Cerebellar nuclear complex (tissue), 1 donor: ENCODE measurements at regions not wholly inside any gene's neighbourhood (a gene's known extent, or its start where the extent isn't known, plus 50 kb on each side); places are given as distances from the start of the nearest gene placed in this dataset.
"Not testable (repeated sequence)": the region's sequence is repeated elsewhere in the genome, so short reads cannot be mapped to it uniquely, and the experiment has no call there.

ENCODE experiments used
- DNase-seq, 2 experiments: peaks; one replicate each; lab custom pipeline; 2025; lab: John Stamatoyannopoulos, UW

DNA sequence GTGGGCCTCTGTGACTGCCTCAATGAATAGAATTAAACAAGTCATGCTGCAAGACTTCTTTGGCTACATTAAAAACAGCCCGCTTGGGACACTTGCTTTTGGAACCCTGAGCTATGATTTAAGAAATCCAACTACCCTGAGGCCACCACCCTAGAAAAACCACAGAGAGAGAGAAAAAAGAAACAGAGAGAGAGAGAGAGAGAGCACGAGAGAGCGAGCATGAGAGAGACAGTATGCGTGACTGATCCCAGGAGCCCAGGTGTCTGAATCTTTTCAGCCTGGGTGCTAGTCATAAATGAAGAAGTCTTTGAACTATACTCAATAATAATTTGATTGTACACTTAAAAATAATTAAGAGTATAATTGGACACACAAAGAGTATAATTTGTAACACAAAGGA lies 123.1 kb upstream of the FREM1 start:
- DNase-seq, result no peak

DNA sequence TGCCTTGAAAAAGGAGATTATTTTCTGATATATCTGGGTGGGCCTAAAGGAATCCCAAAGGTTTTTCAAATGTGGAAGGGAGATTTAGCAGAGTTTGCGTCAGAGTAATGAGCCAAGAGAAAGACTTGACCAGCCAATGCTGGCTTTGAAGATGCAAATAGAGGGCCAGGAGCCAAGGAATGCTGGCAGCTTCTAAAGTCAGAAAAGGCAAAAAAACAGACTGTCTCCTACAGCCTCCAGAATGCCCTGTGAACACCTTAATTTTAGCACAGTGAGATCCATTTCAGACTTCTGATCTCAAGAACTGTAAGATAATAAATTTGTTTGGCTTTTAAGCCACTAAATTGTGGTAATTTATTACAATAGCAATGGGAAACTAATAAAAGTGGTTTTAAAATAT lies 122.6 kb upstream of the FREM1 start:
- no peak for DNase-seq

DNA sequence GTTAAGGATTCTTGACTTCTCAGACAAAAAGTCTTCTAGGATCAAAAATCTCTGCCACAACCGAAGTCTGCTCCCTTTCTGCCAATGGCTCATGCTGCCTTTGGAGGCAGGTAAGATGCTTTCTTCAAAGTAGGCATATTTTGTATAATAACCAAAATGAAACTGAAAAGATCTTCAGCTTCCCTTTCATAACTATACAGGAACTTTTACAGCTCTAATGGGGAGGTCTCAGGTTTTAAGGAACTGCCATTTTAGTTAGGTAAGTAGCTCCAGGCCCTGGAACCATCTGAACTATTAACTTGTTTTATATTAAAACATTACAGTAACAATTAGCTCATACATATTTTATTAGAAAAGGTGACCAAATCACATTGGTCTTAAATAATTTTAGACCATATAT lies 110.9 kb upstream of the FREM1 start:
- no peak for DNase-seq

DNA sequence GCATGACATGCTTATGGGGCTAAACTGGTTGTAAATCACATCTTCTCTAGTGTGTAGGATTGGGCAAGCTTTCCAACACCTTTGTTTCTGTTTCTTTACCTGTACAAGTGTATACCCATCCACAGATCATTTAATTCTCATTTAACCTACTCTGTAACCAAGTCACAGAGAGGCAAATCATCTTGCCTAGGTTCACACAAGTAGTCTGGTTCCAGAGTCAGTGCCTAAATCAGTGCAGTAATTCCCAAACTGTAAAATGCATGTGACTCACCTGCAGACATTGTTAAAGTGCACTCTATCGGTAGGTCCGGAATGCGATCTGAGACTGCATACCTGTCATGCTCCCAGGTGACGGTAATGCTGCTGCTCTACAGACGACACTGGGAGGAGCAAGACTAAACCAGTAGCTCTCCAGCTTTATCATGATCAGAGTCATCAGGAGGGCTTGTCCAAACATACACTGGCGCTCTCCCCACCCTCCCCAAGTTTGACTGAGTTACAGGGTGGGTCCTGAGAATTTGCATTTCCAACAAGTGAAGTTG lies 107.9 kb upstream of the FREM1 start:
- DNase-seq, result no peak

DNA sequence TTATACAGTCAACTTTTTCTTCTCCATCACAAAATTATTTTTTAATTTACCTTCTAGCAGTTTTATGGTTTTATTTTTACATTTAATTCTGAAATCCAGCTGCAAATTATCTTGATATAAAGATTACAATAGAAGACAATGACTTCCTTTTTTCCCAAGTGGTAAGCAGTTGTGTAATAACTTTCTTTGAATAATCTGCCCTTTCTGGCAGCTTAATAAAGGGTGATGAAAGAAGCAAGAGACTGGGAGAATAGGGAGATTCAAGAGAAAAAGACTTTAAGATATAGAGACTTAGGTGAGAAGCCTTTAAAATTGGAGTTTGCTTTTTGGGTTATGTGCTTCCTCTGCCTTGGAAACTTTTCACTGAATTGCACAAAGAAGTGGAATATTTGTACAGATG lies 100.4 kb upstream of the FREM1 start:
- no peak for DNase-seq

DNA sequence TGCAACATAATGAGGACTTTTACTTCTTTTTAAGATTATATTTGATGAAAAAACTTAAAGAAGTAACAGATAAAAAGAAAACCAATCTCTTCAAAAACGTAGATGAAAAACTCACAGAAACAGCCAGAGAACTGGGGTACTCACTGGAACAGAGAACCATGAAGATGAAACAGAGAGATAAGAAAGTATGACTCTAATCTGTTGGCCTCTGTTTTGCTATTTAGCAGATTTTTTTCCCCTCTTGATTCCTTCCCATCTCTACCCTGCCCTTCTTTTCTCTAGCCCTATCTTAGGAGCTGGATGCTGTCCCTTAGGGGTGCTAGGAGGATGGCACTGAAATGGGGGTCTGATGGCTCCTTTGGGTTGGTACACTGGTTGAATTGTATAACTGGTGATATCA lies 97.5 kb upstream of the FREM1 start:
- DNase-seq, result no peak

DNA sequence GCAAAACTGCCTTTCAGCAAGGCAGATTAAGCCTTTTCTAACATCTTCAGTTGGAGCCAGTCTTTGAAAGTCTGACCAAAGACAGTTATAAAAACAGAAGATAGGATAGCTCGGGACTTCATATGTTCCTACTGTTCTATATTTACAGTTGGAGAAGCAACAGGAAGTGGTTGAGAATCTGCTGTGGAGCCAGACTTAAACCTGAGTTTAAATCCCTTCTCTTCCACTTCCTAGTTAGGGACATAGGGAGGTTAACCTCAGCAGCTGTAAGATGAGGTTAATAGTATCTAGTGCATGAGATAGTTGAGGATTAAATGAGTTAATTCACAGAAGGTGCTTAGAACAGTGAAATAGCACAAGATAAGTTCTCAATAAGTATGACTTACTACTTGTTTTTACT lies 84.5 kb upstream of the FREM1 start:
- DNase-seq, result no peak

DNA sequence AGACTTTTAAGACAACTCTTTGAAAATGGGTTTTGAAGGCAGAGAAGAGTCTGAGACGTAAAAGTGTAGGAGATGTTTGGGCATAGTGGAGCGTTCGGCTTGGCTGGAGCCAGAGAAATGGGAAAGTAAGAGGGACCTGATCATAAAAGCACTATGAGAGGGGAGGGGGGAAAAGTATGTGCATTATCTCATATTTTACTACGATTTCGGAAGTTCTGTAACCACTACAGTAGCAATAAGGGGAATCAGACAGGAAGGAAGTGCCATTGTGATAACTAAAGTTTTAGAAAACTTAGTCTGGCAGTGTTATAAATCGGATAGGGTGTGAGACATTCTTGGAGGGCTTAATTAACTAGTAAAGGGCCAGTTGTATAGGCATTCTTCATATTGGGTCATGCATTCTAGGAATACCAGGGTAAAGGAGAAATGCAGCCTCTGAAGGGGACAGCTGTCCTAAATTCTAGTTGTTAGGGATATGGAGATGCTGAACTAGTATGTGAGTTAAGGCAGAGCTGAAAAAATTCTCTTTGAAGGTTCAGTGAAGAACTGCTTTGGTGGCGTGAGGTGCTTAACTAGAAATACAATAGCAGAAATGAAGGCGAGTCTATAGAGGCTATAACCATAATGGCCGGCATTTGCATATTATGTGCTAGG lies 83.8 kb upstream of the FREM1 start:
- no peak for DNase-seq

DNA sequence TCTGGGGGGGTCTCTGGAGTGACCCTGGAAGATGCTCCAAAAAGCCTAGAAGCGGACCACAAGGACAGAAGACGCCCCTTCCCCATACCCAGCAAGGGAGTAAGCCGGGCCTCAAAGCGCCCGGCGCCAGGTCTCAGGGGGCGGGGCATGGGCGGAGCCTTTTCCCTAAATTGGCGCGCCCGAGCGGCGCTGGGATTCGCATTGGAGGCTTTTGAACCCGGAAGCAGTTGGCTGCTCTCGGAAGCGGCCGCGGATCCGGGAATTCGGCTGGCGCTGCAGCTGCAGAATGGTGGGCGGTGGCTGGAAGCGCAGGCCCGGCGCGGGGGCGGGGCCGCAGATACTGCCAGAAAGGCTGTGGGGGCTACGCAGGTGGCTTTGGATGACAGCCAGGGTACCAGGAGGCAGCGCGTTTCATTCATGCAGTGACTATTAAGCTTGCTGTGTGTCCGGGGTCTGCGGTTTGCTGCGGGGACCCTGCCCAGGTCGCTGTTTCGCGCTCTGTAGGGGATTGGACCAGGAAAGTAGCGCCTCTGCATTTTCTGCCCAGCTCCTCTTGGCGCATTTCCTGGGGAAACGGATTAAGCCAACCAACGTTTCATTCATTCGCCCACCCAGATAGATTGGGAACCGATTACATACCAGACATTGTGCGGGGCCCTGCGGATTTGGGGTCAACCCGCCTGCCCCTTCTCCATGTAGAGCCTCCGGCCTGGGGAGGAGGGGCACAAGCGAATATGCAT lies 83.0 kb upstream of the FREM1 start:
- peak; percentile 41 to 70 for DNase-seq

DNA sequence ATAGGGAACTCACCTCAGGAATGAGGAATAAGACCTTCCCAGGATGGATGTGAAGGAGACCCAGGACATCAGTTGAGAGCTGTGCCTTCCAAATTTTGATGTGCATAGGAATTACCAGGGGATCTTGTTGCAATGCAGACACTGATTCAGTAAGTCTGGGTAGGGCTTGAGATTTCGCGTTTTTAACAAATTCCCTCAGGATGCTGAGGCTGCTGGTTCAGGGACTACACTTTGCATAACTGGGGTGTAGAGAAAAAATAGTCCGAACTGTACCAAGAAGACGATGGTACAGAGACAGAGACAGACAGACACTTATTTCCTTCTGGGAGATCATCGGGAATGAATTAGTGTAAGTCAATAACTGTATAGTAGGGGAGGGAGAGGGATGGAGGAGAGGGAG lies 82.3 kb upstream of the FREM1 start:
- no peak for DNase-seq

DNA sequence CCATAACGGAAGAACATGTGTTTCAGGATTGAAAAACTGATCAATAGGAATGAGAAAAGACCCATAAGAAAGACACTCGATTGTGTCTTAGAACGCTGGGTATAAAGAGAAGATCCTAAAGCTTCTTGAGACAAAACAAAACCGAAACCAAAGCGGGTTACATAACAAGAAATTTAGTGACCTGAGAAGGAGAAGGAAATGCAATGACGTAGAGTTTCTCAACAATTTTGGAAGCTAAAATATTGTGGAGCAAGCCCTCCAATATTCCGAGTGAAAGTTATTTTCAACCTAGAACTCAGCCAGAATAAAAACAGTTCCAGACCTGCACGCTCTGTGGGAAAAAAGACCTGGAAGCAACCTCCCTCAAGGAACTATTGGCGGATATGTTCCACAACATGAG lies 81.9 kb upstream of the FREM1 start:
- no peak for DNase-seq

DNA sequence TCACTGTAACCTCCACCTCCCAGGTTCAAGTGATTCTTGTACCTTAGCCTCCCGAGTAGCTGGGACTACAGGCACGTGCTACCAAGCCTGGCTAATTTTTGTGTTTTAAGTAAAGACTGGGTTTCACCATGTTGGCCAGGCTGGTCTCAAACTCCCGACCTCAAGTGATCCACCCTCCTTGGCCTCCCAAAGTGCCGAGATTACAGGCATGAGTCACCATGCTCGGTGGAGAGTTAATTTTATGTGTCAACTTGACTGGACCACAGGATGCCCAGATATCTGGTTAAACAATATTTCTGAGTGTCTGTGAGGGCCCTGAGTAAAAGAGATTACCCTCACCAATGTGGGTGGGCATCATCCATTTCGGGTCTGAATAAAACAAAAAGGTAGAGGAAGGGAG lies 80.4 kb upstream of the FREM1 start:
- DNase-seq, result not testable (repeated sequence)

DNA sequence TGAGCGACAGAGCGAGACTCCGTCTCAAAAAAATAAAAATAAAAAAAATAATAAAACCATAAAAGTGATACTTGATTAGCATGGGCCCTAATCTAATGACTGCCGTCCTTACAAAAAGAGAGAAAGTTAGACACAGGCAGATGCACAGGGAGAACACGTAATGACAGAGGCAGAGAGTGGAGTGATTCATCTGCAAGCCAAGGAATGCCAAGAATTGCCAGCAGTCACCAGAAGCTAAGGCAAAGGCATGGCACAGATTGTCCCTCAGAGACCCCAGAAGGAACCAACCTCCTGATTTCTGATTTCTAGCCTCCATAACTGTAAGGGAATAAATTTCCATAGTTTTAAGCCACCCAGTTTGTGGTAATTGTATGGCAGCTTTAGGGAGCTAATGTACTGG lies 79.6 kb upstream of the FREM1 start:
- DNase-seq, result no peak

DNA sequence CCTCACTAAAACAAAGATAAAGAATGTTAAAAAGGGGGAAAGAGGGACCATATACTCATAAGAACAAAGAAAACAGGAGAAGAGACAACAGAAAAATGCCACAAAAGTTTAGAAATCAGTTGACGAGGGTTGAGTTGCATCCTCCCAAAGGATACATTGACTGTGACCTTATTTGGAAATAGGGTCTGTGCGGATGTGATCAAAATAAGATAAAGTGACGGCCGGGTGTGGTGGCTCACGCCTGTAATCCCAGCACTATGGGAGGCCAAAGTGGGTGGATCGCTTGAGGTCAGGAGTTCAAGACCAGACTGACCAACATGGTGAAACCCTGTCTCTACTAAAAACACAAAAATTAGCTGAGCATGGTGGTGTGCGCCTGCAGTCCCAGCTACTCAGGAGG lies 79.1 kb upstream of the FREM1 start:
- DNase-seq, result not testable (repeated sequence)

DNA sequence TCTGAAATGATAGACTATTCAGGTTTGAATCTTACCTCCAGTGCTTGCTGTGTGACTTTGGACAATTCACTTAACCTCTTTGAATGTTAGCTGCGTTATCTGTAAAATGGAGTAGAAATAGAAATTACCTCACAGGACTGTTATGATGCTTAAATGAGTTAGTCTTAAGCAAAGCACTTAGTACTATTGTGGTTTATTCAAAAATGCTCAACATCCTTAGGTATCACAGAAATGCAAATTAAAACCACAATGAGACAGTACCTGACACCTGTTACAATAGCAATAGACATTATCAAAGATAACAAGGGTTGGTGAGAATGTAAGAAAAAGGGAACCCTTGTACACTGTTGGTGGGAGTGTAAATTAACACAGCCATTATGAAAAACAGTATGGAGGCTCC lies 77.6 kb upstream of the FREM1 start:
- no peak for DNase-seq

DNA sequence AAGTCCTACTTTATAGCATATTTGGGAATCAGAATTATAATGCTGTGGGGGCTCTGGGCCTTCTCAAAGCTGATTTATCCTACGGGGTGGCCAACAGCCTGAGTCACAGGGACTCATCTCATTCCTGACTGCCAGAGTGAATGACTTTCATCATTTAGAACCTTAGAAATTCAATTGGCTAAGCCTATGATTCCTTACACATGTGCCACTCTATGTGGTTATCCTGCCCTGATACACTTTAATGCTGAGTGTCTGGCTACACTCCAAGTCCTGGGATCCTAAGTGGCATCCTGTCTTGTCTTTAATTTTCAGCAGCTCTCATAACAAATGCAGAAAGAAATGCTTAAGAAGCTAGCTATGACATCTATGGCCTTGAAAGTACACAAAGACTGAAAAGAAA lies 75.2 kb upstream of the FREM1 start:
- DNase-seq, result no peak

DNA sequence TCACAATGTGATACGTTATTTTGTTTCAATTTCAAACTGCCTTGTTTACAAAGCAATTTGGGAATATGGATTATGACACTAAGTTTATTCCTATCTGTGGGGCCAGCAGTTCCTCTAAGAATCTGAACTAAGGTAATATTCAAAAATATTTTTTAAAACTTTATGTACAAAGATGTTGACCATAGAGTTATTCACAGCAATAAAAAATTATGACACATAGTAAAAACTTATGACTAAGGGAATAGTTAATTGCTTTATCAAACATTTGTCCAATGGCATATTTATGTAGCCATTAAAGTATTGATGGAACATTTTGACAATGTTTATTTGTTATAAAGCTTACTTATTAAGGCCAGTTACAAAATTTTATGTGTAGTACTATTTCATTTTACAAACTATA lies 73.4 kb upstream of the FREM1 start:
- DNase-seq, result no peak

DNA sequence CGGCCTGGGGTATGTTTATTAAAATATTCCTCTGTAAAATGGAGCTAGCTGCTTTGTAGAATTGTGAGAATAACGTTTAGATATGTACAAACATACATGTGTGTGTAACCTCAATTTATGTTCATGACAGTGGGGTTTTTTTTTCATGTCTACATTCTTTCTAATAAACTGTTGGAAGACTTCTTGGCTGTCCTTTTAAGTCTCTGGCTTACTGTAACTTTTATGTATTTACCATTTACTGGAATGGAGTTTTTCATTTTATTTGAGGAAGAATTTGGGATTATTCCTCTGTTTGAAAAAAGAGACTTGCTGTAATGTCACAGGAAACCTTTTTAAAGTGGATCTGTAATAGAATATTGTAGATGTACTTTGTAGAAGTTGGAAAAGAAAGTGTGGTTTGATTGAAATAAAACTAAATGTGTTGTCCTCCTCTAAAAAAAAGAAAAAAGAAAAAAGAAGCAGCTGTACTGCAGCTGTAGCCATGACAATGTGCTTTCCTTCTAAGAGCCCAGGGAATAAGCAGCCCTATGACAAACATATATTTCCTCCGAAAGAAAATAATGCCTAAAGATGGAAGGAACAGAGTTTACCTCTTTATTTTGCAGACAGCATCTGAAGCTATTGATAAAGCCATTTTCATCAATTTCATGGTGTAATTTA lies 71.2 kb upstream of the FREM1 start:
- DNase-seq, result no peak

DNA sequence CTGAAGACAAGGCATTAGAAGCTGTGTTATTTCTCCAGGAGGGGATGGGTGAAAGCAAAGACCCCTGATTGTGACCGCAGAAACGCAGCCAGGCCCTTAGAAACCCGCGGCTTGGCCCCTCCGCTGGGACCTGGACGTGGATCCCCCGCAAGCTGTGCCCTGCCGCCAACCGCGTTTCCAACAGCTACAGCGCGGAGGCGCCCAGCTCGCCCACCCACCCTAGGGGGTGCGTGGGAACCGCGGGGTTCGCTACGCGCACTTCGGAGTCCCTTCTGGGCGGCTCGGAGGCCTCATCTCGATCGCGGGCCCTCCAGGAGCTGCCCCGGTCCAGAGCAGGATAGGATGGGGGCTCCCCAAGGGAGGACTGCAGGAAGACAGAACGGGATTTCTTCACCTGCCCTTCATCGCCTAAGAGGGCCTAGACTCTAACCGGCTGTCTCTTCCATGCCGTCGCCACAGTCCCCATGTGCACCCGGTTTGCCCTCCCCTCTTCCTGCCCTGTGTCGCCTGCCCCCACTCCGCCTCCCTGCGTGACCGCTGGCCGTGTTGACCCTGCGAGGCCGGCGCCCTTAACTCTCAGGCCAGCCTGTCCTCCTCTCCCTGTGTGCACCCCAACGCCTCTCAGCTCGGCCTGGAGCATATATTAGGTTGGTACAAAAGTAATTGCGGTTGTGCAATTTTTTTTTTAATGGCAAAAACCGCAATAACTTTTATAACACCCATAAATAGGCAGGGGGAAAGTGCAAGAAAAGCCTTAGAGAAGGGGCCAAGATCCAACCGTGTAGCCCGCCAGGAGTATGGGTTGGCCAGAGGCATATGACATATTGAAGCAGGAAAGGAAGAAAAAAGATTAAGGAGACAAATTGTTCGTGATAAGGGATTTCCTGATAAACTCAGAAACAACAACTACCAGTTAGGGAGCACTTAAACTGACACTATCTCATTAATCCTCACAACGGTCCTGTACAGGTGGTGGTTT lies 68.1 kb upstream of the FREM1 start:
- no peak for DNase-seq

DNA sequence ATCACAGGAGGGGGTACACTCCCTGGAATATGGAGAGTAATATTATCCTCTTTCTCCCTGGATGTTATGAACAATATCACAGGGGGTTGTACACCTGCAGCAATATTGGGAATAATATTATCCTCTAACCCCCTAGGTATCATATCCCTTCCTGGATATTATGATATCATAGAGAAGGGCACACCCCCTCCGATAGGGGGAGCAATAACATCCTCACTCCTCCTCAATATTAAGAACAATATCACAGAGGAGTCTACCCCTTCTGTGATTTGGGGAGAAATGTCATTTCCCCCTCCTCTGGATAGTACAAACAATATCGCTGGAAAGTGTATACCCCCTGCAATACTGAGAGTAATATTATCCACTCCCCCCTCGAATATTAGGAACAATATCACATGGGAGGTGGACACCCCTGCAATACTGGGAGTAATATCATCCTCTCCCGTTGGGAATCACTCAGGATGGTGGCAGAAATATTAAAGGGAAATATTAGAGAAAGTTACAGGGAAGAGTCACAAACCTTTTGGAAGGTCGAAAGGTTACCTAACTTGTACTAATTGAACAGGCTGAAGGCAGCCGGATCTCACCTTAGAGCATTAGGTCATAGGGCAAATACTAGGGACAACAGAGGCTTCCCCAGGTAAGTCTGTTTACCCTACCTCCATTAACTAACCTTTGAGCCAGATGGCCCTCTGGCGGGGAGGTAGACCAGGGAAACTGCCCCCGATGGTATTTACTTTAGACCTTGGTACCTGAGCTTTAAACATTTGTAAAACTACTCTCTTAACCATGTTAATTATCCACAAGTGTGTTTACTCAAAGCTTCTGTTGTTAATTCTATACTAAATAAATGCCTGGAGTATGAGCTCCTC lies 57.5 kb upstream of the FREM1 start:
- no peak for DNase-seq
